ENCODE measurements at regions not wholly inside any gene's neighbourhood (a gene's known extent, or its start where the extent isn't known, plus 50 kb on each side); places are given as distances from the start of the nearest gene placed in this dataset.

- TF ChIP-seq REST (IDR thresholded peaks at IDR 0.05; ENCODE audit: insufficient replicate concordance, low read depth) (no peak), POLR2AphosphoS5 (IDR thresholded peaks at IDR 0.05; ENCODE audit: low read depth) (no peak), CTCF (IDR thresholded peaks at IDR 0.05; ENCODE audit: insufficient read depth, low read length) (no peak), SPI1 (IDR thresholded peaks at IDR 0.05; ENCODE audit: borderline replicate concordance, low read depth) (no peak), GABPA (IDR thresholded peaks at IDR 0.05; ENCODE audit: low read depth) (no peak)
Measured at GRCh38 chr1:181931873-181932272, 129.6 kb downstream of the ZNF648 start.

Measured in HL-60 (cell line).